SK-N-SH treated with all-trans-retinoic acid at 6 μM for 48 hours (cell line): ENCODE measurements at regions not wholly inside any gene's neighbourhood (a gene's known extent, or its start where the extent isn't known, plus 50 kb on each side); places are given as distances from the start of the nearest gene placed in this dataset.

Experiments
- ARNTL ChIP-seq: fragments of 450-650 bp; formaldehyde crosslinking; IDR thresholded peaks from 2 replicates; pipeline ENCODE4 v1.5.0; 2020; ENCODE audit warnings: low read depth, mild to moderate bottlenecking, moderate library complexity, borderline replicate concordance
- CREB5 ChIP-seq: fragments of 250-450 bp; sonication (Bioruptor Pico); IDR thresholded peaks from 2 replicates; pipeline ENCODE4 v1.5.1; 2020; ENCODE audit warnings: low read depth, mild to moderate bottlenecking, moderate library complexity
- CSDC2 ChIP-seq: fragments of 250-450 bp; sonication (Bioruptor Pico); IDR thresholded peaks from 2 replicates; pipeline ENCODE4 v1.5.0; 2020; ENCODE audit warnings: mild to moderate bottlenecking, moderate library complexity
- OSR1 ChIP-seq: fragments of 250-450 bp; sonication (Bioruptor Pico); IDR thresholded peaks from 2 replicates; pipeline ENCODE4 v1.8.0; 2022; ENCODE audit warnings: moderate library complexity, mild to moderate bottlenecking, inconsistent platforms
- PATZ1 ChIP-seq: fragments of 250-450 bp; sonication (Bioruptor Pico); IDR thresholded peaks from 2 replicates; pipeline ENCODE4 v1.8.0; 2020; ENCODE audit warnings: mild to moderate bottlenecking, moderate library complexity, borderline replicate concordance
- PPARA ChIP-seq: fragments of 250-450 bp; sonication (Bioruptor Pico); IDR thresholded peaks from 2 replicates; pipeline ENCODE4 v1.5.0; 2020; ENCODE audit warnings: mild to moderate bottlenecking, borderline replicate concordance
- RARB ChIP-seq: fragments of 250-450 bp; sonication (Bioruptor Pico); IDR thresholded peaks from 2 replicates; pipeline ENCODE4 v1.8.0; 2021; ENCODE audit warnings: mild to moderate bottlenecking, moderate library complexity
- SNAI2 ChIP-seq: fragments of 250-450 bp; sonication (Bioruptor Pico); IDR thresholded peaks from 2 replicates; pipeline ENCODE4 v1.5.0; 2020; ENCODE audit warnings: mild to moderate bottlenecking, moderate library complexity
- TCF4 ChIP-seq: fragments of 250-450 bp; sonication (Bioruptor Pico); IDR thresholded peaks from 2 replicates; pipeline ENCODE4 v1.8.0; 2021; ENCODE audit warnings: mild to moderate bottlenecking, moderate library complexity, borderline replicate concordance
- TSHZ2 ChIP-seq: fragments of 250-450 bp; sonication (Bioruptor Pico); IDR thresholded peaks from 2 replicates; pipeline ENCODE4 v1.5.0; 2020; ENCODE audit warnings: mild to moderate bottlenecking, moderate library complexity
- ZFP3 ChIP-seq: fragments of 250-450 bp; sonication (Bioruptor Pico); IDR thresholded peaks from 2 replicates; pipeline ENCODE4 v1.5.0; 2020; ENCODE audit warnings: mild to moderate bottlenecking, moderate library complexity
- ZFP30 ChIP-seq: fragments of 450-650 bp; formaldehyde crosslinking; IDR thresholded peaks from 2 replicates; pipeline ENCODE4 v1.5.0; 2022; ENCODE audit warnings: mild to moderate bottlenecking, moderate library complexity
- ZNF8 ChIP-seq: fragments of 450-650 bp; formaldehyde crosslinking; IDR thresholded peaks from 2 replicates; pipeline ENCODE4 v1.5.0; 2020; ENCODE audit warnings: mild to moderate bottlenecking, moderate library complexity
- TF ChIP-seq, protein P1 (sequence below): fragments of 250-450 bp; sonication (Bioruptor Pico); IDR thresholded peaks from 2 replicates; pipeline ENCODE4 v1.5.1; 2021; ENCODE audit warnings: mild to moderate bottlenecking, moderate library complexity

DNA sequence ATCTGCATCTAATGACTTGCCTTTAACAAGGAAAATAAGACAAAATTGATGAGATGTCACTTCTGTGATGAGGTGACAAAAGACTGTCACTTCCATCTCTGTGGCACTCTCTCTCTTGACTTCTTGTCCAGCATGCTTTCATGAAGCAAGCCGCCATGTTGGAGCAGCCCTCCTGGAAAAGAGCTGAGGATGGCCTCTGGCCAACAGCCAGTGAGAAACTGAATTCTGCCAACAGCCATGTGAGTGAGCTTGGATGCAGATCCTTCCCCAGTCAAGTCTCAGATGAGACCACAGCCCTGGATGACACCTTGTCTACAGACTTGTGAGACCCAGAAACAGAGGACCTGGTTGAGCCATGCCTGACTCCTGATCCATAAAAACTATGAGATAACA lies 412.6 kb upstream of the SHH start:
- TF ChIP-seq, protein P1, sequence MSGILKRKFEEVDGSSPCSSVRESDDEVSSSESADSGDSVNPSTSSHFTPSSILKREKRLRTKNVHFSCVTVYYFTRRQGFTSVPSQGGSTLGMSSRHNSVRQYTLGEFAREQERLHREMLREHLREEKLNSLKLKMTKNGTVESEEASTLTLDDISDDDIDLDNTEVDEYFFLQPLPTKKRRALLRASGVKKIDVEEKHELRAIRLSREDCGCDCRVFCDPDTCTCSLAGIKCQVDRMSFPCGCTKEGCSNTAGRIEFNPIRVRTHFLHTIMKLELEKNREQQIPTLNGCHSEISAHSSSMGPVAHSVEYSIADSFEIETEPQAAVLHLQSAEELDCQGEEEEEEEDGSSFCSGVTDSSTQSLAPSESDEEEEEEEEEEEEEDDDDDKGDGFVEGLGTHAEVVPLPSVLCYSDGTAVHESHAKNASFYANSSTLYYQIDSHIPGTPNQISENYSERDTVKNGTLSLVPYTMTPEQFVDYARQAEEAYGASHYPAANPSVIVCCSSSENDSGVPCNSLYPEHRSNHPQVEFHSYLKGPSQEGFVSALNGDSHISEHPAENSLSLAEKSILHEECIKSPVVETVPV (CRISPR knock-in tag) = no peak
- TF ChIP-seq TSHZ2 (CRISPR knock-in tag) (no peak), CSDC2 (CRISPR knock-in tag) (no peak), RARB (CRISPR knock-in tag) (no peak), SNAI2 (CRISPR knock-in tag) (no peak), ZFP3 (CRISPR knock-in tag) (no peak), PATZ1 (CRISPR knock-in tag) (no peak), PPARA (CRISPR knock-in tag) (no peak), TCF4 (no peak), ZFP30 (CRISPR knock-in tag) (no peak), CREB5 (CRISPR knock-in tag) (no peak), ZNF8 (CRISPR knock-in tag) (no peak), OSR1 (CRISPR knock-in tag) (no peak), ARNTL (CRISPR knock-in tag) (no peak)
